ENCODE measurements at regions not wholly inside any gene's neighbourhood (a gene's known extent, or its start where the extent isn't known, plus 50 kb on each side); places are given as distances from the start of the nearest gene placed in this dataset.
"Not testable (repeated sequence)": the region's sequence is repeated elsewhere in the genome, so short reads cannot be mapped to it uniquely, and the experiment has no call there.

DNA sequence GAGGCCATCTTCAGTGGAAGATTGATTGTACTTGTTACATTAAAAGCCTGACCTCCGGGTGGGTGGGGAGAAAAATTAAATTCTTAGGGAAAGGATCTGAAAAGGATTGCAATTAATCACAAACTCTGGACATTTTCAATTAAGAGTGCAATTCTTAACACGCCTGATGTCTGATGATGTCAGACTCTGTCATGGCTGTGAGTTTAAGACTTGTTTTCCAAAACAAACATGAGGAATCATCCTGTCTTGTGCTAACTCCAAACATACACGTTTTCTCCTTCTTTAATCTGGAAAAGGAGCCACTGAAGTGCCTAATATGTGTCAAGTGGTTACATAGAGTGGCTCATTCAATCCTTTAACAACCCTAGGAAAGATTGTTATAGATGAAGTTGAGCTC is 60.4 kb upstream of the SMIM23 start:
- no peak for DNase-seq

DNA sequence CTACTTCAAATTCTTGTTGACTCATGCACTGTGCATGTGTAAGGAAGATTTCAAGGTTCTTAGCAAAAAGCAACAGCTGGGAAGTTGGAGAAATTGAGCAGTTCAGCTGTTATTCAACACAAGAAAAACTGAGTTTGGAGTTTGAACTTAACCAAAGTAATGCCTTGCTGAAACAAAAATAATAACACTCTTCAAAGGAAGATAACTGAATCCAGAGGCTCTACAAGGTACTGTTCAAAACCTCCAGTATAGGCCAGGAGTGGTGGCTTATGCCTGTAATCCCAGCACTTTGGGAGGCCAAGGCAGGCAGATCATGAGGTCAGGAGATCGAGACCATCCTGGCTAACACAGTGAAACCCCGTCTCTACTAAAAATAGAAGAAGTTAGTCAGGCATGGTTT is 58.8 kb upstream of the SMIM23 start:
- DNase-seq = not testable (repeated sequence)

- DNase-seq = no peak
Measured at GRCh38 chr5:171728686-171729085, 56.9 kb upstream of the SMIM23 start.

All from stimulated activated CD4-positive, alpha-beta T cell treated with anti-CD3 and anti-CD28 coated beads, Interleukin-2, amount 100 ng/mL, for 48 hours (primary cell).